Activated CD4-positive, alpha-beta T cell treated with anti-CD3 and anti-CD28 coated beads for 24 hours (primary cell): ENCODE measurements at regions not wholly inside any gene's neighbourhood (a gene's known extent, or its start where the extent isn't known, plus 50 kb on each side); places are given as distances from the start of the nearest gene placed in this dataset.
"Not testable (repeated sequence)": the region's sequence is repeated elsewhere in the genome, so short reads cannot be mapped to it uniquely, and the experiment has no call there.

Source experiments
- DNase-seq, 2 donors: peaks; one replicate each; pipeline ENCODE4 v3.0.0-alpha.2; 2020; ENCODE audit warnings: low read depth in 2 of 2

GRCh38 chr19:34871911-34872310 lies 54.8 kb upstream of the ZNF30 start:
- DNase-seq, result not testable (repeated sequence)

- no peak for DNase-seq
These were observed 59.1 kb upstream of the ZNF30 start for GRCh38 chr19:34867631-34868030.

GRCh38 chr19:34865225-34865624 lies 61.5 kb upstream of the ZNF30 start:
- DNase-seq, result not testable (repeated sequence)

- DNase-seq, result not testable (repeated sequence)
These were observed 66.6 kb upstream of the ZNF30 start for GRCh38 chr19:34859823-34860736.

- DNase-seq, result not testable (repeated sequence)
These were observed 67.4 kb upstream of the ZNF30 start for GRCh38 chr19:34859325-34859724.

- no peak for DNase-seq
These were observed 70.7 kb upstream of the ZNF30 start for GRCh38 chr19:34856052-34856451.

- no peak for DNase-seq
These were observed 73.3 kb upstream of the ZNF30 start for GRCh38 chr19:34853369-34853768.

GRCh38 chr19:34852669-34853068 lies 74.0 kb upstream of the ZNF30 start:
- DNase-seq, result no peak

- DNase-seq, result no peak
These were observed 75.4 kb upstream of the ZNF30 start for GRCh38 chr19:34851277-34851804.

GRCh38 chr19:34847393-34847792 lies 74.4 kb upstream of the ZNF599 start:
- DNase-seq, result no peak

GRCh38 chr19:34844277-34844676 lies 71.3 kb upstream of the ZNF599 start:
- no peak for DNase-seq

GRCh38 chr19:34841780-34842179 lies 68.8 kb upstream of the ZNF599 start:
- DNase-seq, result no peak

GRCh38 chr19:34838753-34839431 lies 65.9 kb upstream of the ZNF599 start:
- DNase-seq, result peak; percentile 19 to 20

GRCh38 chr19:34838248-34838647 lies 65.2 kb upstream of the ZNF599 start:
- DNase-seq, result no peak

- DNase-seq, result no peak
These were observed 64.2 kb upstream of the ZNF599 start for GRCh38 chr19:34837262-34837661.

GRCh38 chr19:34835631-34836351 lies 62.8 kb upstream of the ZNF599 start:
- no peak for DNase-seq

GRCh38 chr19:34834472-34835061 lies 61.6 kb upstream of the ZNF599 start:
- no peak for DNase-seq

GRCh38 chr19:34832581-34833112 lies 59.6 kb upstream of the ZNF599 start:
- no peak for DNase-seq

- no peak for DNase-seq
These were observed 58.7 kb upstream of the ZNF599 start for GRCh38 chr19:34831714-34832113.

- no peak for DNase-seq
These were observed 55.1 kb upstream of the ZNF599 start for GRCh38 chr19:34828156-34828555.

GRCh38 chr19:34825212-34825611 lies 52.2 kb upstream of the ZNF599 start:
- no peak for DNase-seq
